ENCODE measurements at regions not wholly inside any gene's neighbourhood (a gene's known extent, or its start where the extent isn't known, plus 50 kb on each side); places are given as distances from the start of the nearest gene placed in this dataset.

DNA sequence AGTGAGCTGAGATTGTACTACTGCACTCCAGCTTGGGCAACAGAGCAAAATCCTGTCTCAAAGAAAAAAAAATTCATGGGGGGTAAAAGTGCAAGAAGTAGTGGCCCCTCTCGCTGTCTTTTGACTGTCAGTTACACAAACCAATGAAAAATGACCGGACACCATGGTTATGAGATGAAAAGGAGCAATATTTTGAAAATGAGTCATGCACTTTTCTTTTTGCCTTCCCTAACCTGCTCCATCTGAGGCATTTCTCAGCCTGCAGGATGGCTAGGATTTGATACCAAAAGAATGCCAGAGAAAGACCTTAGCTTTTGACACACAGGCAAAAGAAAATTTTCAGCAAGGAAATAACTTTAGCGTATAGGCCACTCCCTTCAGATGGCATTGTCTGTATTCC, 181.7 kb upstream of the ARID1B start:
- TF ChIP-seq CTCF (conservative IDR thresholded peaks at IDR 0.05; ENCODE audit: low read length) (no peak), EZH2phosphoT487 (IDR thresholded peaks at IDR 0.05; ENCODE audit: borderline replicate concordance, low read depth, low read length) (no peak)

Data from OCI-LY7 (cell line).